NCI-H128 (cell line): ENCODE measurements at regions not wholly inside any gene's neighbourhood (a gene's known extent, or its start where the extent isn't known, plus 50 kb on each side); places are given as distances from the start of the nearest gene placed in this dataset.

Experiments used
- DNase-seq: peaks from one replicate; lab custom pipeline; 2025; ENCODE audit not compliant: unreplicated experiment; lab: John Stamatoyannopoulos, UW

DNA sequence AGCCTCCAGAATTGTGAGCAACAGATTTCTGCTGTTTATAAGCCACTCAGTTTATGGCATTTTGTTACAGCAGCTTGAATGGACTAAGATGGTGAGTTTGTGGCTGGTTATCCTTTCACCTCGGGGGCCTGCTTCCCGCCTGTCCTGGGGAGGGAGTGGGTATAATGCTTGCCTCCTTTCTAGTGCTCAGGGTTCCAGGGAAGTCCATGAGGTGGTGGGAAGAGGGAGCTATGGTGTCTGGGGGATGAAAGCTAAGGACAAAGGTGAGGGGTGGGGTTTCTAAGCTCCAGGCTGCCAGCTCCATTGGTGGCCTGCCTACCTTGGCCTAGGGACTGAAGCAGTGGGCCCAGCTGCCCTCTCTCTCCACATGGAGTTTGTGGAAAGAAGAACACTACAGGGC, 50.2 kb upstream of the SDK2 start:
- no peak for DNase-seq

GRCh38 chr17:73695035-73695738, 50.9 kb upstream of the SDK2 start:
- DNase-seq: no peak

DNA sequence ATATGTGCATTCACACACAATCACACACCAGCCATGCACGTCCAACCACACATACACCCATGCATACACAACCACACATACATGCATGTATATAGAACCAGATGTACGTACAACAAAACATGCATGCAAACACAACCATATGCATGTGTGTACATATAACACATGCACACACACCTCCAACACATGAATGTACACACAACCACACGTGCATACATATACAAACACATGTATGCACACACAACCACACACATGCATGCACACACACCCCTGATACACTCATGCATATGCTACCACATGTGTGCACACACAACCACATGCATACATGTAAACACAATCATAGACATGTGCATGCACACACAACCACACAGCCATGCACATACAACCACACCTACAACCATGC, 52.0 kb upstream of the SDK2 start:
- no peak for DNase-seq

DNA sequence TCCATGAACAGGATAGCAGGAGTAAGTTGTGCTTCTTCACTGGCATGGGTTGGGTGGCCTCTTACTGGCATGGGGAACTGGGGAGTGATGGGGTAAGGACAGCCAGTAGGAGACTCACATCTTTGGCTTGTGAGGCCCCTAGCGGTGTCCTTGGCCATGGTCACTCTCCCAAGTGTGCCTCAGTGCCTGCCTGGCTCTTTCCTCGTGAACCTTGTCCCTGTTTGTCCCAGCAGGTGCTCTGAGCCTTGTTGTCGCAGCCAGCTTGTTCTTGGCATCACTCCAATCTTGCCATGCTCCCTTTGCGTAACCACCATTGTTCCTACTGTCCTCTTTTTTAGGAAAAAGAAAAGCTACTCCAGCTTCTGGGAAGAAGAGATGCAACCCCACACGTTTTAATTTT, 53.6 kb upstream of the SDK2 start:
- no peak for DNase-seq

DNA sequence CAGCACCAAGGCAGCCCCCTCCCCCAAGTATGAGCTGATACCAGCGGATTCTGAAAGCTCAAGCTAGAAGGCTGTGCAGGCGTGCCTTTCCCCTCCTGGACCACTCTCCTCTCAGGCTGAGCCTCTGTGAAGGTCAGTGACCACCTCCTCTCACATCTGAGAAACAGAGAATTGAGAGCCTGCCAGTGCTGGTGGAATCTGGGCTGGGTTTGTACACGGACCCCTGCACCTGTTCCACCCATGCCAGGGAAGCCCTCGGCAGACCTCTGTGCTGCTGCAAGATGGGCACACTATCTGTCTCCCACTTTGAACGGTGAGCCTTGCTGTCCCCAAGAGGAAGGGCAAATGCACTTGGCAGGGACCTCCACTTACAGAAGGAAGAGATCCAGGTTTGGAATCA, 54.7 kb upstream of the SDK2 start:
- DNase-seq: no peak

GRCh38 chr17:73701701-73702100, 57.5 kb upstream of the SDK2 start:
- DNase-seq: no peak

GRCh38 chr17:73703192-73703591, 58.9 kb upstream of the SDK2 start:
- DNase-seq: no peak

DNA sequence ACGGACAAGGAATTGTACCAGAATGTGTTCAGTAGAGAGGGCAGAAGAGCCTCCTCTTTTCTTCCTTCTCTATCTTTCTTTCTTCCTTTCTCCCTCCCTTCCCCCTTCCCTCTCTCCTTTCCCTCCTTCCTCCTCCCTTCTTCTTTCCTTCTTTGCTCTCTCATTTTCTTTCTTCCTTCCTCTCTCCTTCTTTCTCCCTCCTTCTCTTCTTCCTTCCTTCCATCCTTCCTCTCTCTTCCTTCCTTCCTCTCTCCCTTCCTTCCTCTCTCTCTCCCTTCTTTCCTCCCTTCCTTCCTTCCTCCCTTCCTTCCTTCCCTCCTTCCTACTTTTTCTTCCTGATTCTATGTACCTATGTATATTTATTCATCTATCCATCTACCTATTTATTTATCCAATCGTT, 59.7 kb upstream of the SDK2 start:
- DNase-seq: no peak

- no peak for DNase-seq
Observed at GRCh38 chr17:73705594-73705993, 61.3 kb upstream of the SDK2 start.

DNA sequence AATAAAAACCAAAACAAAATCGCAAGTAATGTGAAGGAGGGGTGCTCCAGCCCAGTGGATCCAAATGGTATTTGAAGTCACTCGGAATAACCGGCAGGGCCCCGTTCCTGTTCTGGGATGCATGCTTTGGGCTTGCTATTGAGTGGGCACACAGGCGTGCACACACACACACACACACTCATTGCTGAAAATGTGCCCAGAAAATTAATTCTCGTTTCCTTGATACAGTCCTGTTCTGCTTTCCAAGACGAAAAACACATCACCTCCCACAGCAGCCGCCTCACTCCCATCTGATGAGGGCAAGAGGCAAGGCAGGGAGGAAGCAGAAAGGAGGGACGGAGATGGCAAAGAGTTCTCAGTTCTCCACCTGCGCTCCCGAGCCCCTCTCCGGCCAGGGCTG, 62.2 kb upstream of the SDK2 start:
- DNase-seq: no peak

- DNase-seq: no peak
Observed at GRCh38 chr17:73706858-73707257, 62.6 kb upstream of the SDK2 start.

DNA sequence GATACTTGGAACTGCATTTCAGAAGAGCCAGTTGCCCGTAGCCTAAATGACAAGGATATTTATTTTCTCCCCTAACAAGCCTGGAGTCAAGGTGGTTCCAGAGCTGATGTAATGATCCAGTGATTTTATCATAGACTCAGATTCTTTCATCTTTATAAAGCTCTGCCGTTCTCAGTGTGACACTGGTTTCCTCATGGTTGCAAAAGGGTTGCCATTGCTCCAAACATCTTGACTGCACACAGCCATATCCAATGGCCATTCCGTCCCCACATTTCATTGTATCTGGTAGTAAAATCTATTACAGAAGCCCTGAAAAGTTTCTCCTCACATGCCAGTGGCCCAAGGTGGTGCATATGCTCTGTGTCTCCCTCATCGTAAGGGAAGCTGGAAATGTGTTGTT, 63.1 kb upstream of the SDK2 start:
- no peak for DNase-seq

DNA sequence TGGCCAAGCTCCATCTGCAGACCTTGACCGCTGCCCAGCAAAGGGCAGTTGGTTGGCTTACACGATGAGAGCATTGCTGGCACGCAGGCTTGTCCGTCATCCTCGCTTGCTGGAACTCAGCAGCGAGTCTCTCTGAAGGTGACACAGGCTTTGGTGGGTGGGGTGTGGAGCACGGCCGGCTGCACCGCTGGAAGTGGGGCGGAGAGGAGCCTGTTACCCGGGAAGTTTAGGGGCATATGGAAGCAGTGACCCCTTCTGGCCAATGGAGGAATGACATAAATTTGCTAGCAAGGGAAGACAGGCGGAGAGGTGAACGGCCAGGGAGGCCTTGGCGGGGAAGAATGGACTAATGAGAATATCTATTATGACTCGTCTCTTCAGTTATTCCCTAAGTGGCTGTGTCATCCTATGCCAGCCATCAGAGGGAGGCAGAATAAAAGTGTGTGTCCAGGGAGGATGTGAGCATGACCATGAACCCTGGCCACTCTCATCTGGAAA, 65.9 kb upstream of the SDK2 start:
- DNase-seq: no peak

GRCh38 chr17:73711184-73711583, 66.9 kb upstream of the SDK2 start:
- no peak for DNase-seq

GRCh38 chr17:73711916-73712315, 67.7 kb upstream of the SDK2 start:
- no peak for DNase-seq

DNA sequence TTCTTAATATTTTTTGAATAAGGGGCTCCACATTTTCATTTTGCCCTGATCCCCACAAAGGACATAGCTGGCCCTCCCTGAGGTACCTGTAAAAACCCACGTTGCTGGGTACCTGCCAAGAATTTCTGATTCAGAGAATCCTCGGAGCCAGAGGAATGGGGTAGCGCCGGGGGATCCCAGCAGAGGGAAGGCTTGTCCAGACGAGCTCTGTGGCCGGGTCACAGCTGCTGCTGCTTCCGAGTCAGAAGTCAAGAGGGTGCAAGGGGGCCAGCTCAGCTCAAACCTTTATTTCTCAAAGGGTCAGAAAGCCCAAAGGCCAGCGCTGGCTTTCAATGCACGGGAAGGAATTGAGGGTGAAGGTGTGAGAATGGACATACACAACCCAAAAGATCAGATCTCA, 68.9 kb upstream of the SDK2 start:
- DNase-seq: no peak

DNA sequence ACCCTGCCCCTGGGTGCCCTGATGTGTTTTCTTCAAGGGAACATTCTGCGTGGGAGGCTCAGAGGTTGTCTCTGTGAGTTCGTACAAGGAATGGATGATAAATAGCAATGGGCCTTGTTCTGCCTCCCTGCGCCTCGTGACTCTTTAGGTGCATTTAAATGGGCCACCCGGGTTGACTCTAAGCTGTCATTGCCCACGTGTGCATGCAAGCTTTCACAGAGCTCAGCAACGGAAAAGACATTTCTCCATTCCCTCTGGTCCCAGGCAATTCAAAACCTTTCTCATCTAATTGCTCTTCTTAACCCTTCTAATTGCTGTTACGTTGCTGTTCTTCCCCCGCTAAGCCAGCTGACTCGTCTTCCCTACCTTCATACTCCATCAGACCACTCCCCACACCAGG, 71.5 kb upstream of the SDK2 start:
- DNase-seq: no peak

GRCh38 chr17:73717690-73718089, 73.4 kb upstream of the SDK2 start:
- no peak for DNase-seq

DNA sequence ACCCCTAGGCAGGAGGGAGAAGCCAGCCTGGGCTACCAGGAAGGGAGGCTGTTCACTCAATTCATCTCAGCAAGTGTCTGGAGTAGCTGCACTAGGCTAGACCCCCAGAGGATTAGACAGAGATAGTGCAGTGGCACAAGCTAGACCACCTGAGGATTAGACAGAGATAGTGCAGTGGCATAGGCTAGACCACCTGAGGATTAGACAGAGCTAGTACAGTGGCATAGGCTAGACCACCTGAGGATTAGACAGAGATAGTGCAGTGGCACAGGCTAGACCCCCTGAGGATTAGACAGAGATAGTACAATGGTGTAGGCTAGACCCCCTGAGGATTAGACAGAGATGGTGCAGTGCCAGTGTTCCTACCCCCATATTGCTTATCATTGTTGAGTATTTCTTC, 74.1 kb upstream of the SDK2 start:
- DNase-seq: no peak

DNA sequence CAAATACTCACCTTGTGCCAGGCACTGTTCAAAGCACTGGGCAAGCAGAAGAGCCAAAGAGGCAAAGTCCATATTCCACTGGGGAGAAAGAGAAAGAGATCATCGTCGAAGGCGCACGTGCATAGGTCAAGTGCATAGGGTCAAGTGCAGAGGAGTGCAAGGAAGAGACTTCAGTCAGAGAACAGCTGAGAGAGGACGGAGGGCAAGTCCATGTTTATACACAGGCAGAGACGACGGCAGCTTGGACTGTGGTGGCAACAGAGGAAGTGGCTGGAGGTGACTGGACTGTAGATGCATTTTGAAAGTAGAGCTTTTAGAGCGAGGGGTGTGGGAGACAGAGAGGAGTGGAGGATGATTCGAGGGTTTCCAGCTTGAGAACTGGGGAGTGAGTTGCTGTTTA, 74.7 kb upstream of the SDK2 start:
- DNase-seq: no peak

GRCh38 chr17:73719588-73720071, 75.4 kb upstream of the SDK2 start:
- DNase-seq: no peak

DNA sequence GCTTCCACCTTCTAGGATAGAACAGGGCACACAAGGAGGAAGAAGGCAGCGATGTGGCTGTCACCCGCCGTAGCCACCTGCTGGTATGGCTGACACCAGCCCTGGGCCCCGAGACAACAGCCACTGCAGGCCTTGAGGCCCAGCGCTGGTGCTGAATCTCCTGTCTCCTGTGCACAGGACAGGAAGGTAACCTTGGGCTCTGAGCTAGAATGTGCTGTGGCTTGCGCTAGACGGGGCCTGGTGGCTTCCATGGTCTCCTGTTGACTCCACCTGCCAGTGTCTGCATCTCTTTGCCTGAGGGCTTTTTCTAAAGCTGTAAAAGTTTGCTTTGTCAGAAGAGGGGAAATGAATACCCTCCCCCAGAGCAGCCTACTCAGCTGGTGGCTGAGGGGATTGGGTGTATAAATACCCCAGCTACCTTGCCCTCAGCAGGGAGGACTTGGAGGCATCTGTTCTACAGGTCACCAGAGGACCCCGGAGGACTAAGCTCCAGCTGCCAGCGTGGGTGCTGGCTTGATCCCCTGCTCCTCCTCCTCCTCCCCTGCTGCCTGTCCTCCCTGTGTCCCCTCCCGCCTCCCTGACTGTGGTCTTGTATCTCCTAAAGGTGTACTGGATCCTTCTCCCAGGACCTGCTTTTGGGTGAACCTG, 76.1 kb upstream of the SDK2 start:
- DNase-seq: no peak

- DNase-seq: no peak
Observed at GRCh38 chr17:73722165-73722564, 77.9 kb upstream of the SDK2 start.
